ENCODE measurements at regions not wholly inside any gene's neighbourhood (a gene's known extent, or its start where the extent isn't known, plus 50 kb on each side); places are given as distances from the start of the nearest gene placed in this dataset.

DNA sequence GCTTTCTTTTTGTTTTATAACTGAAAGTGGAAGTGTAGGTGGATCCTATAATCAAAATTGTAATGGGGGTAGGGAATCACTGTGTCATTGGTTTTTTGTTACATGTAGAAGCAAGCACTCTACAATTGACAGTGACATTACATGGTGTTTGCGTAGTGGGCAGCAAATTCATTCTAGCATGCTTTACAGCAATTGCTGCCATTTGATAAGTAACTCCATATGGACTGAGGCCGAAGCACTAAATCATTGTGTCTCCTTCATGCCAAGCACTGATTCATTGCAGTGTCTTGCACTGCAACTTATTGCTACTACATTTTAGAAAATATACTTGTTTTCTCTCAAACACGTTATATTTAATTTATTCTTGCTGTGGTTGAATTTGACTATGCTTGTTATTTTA, 933.9 kb downstream of the NSUN3 start:
- CTCF ChIA-PET = no interaction called here
- no peaks in the 10 kb centered on the region for H3K4me1 ChIP-seq (ENCODE audit: insufficient read depth, low read length, poor library complexity, severe bottlenecking)
- DNase-seq (ENCODE audit: low spot score) = no peak
- peaks cover 8% of the 10 kb centered on the region for H3K9me3 ChIP-seq (ENCODE audit: low read depth, low read length, poor library complexity, severe bottlenecking)
- H3K27ac ChIP-seq (ENCODE audit: low read depth, low read length, poor library complexity, severe bottlenecking) = no peak overlapping the region
- POLR2A ChIA-PET (ENCODE audit: low non-redundant PET) = no interaction called here
- H3K36me3 ChIP-seq (ENCODE audit: insufficient read depth, low read length, poor library complexity, severe bottlenecking) = no peaks in the 10 kb centered on the region
- no peaks in the 10 kb centered on the region for H3K27me3 ChIP-seq (replicated peaks; ENCODE audit: insufficient read depth, low read depth, low read length, poor library complexity)
- intact Hi-C loops (cut with micrococcal nuclease; ENCODE audit: unreplicated experiment) = no loop called here
- H3K4me3 ChIP-seq (ENCODE audit: low read depth, low read length, poor library complexity, severe bottlenecking) = no peak overlapping the region
- BruUV-seq (replicated peaks) = no TSS peak
- TF ChIP-seq, protein P1, sequence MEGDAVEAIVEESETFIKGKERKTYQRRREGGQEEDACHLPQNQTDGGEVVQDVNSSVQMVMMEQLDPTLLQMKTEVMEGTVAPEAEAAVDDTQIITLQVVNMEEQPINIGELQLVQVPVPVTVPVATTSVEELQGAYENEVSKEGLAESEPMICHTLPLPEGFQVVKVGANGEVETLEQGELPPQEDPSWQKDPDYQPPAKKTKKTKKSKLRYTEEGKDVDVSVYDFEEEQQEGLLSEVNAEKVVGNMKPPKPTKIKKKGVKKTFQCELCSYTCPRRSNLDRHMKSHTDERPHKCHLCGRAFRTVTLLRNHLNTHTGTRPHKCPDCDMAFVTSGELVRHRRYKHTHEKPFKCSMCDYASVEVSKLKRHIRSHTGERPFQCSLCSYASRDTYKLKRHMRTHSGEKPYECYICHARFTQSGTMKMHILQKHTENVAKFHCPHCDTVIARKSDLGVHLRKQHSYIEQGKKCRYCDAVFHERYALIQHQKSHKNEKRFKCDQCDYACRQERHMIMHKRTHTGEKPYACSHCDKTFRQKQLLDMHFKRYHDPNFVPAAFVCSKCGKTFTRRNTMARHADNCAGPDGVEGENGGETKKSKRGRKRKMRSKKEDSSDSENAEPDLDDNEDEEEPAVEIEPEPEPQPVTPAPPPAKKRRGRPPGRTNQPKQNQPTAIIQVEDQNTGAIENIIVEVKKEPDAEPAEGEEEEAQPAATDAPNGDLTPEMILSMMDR (conservative IDR thresholded peaks at IDR 0.05; ENCODE audit: low read depth, low read length) = no peak
- no peak for TF ChIP-seq EZH2 (IDR thresholded peaks at IDR 0.05; ENCODE audit: borderline replicate concordance, low read depth, low read length, poor library complexity, severe bottlenecking)

DNA sequence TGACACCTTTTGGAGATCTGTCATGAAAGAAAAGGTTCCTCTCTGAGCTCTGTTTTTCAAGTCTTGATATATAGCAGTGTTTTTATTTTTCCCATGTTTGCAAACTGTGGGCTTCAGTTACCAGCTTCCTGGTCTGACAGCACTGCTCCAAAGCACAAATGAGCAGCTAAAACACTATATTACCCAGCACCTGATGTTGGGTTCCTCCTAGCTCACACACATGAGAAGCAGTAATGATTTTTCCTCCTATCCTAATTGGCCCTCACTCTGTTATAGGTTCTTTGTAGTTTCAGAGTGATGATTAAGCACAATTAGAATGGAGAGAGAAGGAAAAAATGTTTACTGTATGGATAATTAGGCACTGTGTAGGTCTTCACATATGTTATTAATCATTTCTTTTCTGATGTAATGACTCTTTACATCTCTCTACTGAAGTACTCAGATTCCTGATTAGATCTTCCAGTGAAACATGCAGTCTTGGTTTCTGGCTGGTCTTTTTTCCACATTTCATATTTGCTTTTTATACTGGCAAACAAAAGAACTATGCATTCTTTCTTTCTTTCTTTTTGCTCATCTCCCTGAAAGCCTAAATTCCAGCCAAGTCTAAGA, 939.7 kb downstream of the NSUN3 start:
- peaks cover 23% of the 10 kb centered on the region for H3K9me3 ChIP-seq (ENCODE audit: low read depth, low read length, poor library complexity, severe bottlenecking)
- no peaks in the 10 kb centered on the region for H3K27me3 ChIP-seq (replicated peaks; ENCODE audit: insufficient read depth, low read depth, low read length, poor library complexity)
- H3K4me3 ChIP-seq (ENCODE audit: low read depth, low read length, poor library complexity, severe bottlenecking) = no peak overlapping the region
- intact Hi-C loops (cut with micrococcal nuclease; ENCODE audit: unreplicated experiment) = no loop called here
- no peak for TF ChIP-seq EZH2 (IDR thresholded peaks at IDR 0.05; ENCODE audit: borderline replicate concordance, low read depth, low read length, poor library complexity, severe bottlenecking)
- TF ChIP-seq, protein P1 (conservative IDR thresholded peaks at IDR 0.05; ENCODE audit: low read depth, low read length) = no peak
- ChIA-PET CTCF (no interaction called here), POLR2A (ENCODE audit: low non-redundant PET) (no interaction called here)
- H3K27ac ChIP-seq (ENCODE audit: low read depth, low read length, poor library complexity, severe bottlenecking) = no peak overlapping the region
- H3K36me3 ChIP-seq (ENCODE audit: insufficient read depth, low read length, poor library complexity, severe bottlenecking) = no peaks in the 10 kb centered on the region
- BruUV-seq (replicated peaks) = no TSS peak
- H3K4me1 ChIP-seq (ENCODE audit: insufficient read depth, low read length, poor library complexity, severe bottlenecking) = no peaks in the 10 kb centered on the region
- DNase-seq (ENCODE audit: low spot score) = no peak

DNA sequence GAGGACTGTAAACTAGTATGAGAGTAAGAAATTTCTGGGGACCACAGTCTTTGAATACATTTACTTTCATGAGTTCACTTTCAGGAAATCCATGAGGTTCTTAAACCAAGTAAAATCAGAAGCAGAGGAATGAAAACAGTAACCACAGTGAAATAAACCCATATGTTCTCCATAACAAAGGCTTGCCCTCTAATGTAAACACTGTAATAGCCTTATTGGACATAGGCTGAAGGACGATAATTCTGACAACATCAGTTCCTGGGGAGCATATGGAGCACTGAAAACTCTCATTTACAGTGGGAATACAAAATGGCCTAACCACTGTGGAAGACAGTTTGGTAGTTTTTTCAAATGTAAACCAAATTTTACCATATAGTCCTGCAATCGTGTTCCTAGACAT, 965.8 kb downstream of the NSUN3 start:
- Histone ChIP-seq H3K27ac (ENCODE audit: low read depth, low read length, poor library complexity, severe bottlenecking) (no peak overlapping the region), H3K36me3 (ENCODE audit: insufficient read depth, low read length, poor library complexity, severe bottlenecking) (no peaks in the 10 kb centered on the region), H3K9me3 (ENCODE audit: low read depth, low read length, poor library complexity, severe bottlenecking) (peaks cover 20% of the 10 kb centered on the region), H3K27me3 (replicated peaks; ENCODE audit: insufficient read depth, low read depth, low read length, poor library complexity) (no peaks in the 10 kb centered on the region), H3K4me1 (ENCODE audit: insufficient read depth, low read length, poor library complexity, severe bottlenecking) (no peaks in the 10 kb centered on the region), H3K4me3 (ENCODE audit: low read depth, low read length, poor library complexity, severe bottlenecking) (no peak overlapping the region)
- CTCF ChIA-PET = no interaction called here
- TF ChIP-seq, protein P1 (conservative IDR thresholded peaks at IDR 0.05; ENCODE audit: low read depth, low read length) = no peak
- no peak for TF ChIP-seq EZH2 (IDR thresholded peaks at IDR 0.05; ENCODE audit: borderline replicate concordance, low read depth, low read length, poor library complexity, severe bottlenecking)
- DNase-seq (ENCODE audit: low spot score) = no peak
- POLR2A ChIA-PET (ENCODE audit: low non-redundant PET) = no interaction called here
- no TSS peak for BruUV-seq (replicated peaks)
- intact Hi-C loops (cut with micrococcal nuclease; ENCODE audit: unreplicated experiment) = no loop called here

Data from A673 (cell line).